Skin epidermis (tissue), 12 donors: ENCODE measurements at regions not wholly inside any gene's neighbourhood (a gene's known extent, or its start where the extent isn't known, plus 50 kb on each side); places are given as distances from the start of the nearest gene placed in this dataset.

Experiments used
- H3K27ac ChIP-seq, 21 experiments: fragments of 200-600 bp; sonication (generic) in 11 of 21; one replicate each; pipeline ENCODE4 v1.5.0; 2020; ENCODE audit warnings: mild to moderate bottlenecking in 3 of 21, inconsistent platforms in 2 of 21, moderate library complexity in 2 of 21
- H3K4me3 ChIP-seq, 7 experiments: fragments of 200-600 bp; sonication (generic) in 2 of 7; one replicate each; pipeline ENCODE4 v1.5.0; 2020; ENCODE audit warnings: inconsistent platforms in 2 of 7, mild to moderate bottlenecking in 2 of 7, moderate library complexity in 1 of 7

- Histone ChIP-seq H3K4me3 (no peak overlapping the region), H3K27ac (no peak overlapping the region)
Observed at GRCh38 chr12:28955931-28956330, 193.1 kb upstream of the FAR2 start.

- Histone ChIP-seq H3K4me3 (no peak overlapping the region), H3K27ac (peak overlapping the region in 6 of 21 experiments; percentile 3 to 69 (median 22))
Observed at GRCh38 chr12:28958553-28959195, 190.4 kb upstream of the FAR2 start.

- Histone ChIP-seq H3K27ac (no peak overlapping the region), H3K4me3 (no peak overlapping the region)
Observed at GRCh38 chr12:28961948-28962384, 187.1 kb upstream of the FAR2 start.

GRCh38 chr12:28963554-28963953 lies 185.5 kb upstream of the FAR2 start:
- Histone ChIP-seq H3K4me3 (no peak overlapping the region), H3K27ac (peak overlapping the region in 1 of 21 experiments; percentile 26)

- H3K27ac ChIP-seq: peak overlapping the region in 7 of 21 experiments; percentile 1 to 72 (median 42)
Observed at GRCh38 chr12:28966046-28966780, 182.9 kb upstream of the FAR2 start.

GRCh38 chr12:28967426-28967825 lies 181.7 kb upstream of the FAR2 start:
- peak overlapping the region in 1 of 21 experiments; percentile 72 for H3K27ac ChIP-seq

More at GRCh38 chr12:28966046-28966780, 182.9 kb upstream of the FAR2 start:
- H3K4me3 ChIP-seq: no peak overlapping the region

GRCh38 chr12:28973491-28973890 lies 175.6 kb upstream of the FAR2 start:
- H3K4me3 ChIP-seq: no peak overlapping the region
- H3K27ac ChIP-seq: no peak overlapping the region

More at GRCh38 chr12:28967426-28967825, 181.7 kb upstream of the FAR2 start:
- H3K4me3 ChIP-seq: no peak overlapping the region

- no peak overlapping the region for H3K27ac ChIP-seq
- H3K4me3 ChIP-seq: no peak overlapping the region
Observed at GRCh38 chr12:28974166-28974565, 174.9 kb upstream of the FAR2 start.

- Histone ChIP-seq H3K27ac (no peak overlapping the region), H3K4me3 (no peak overlapping the region)
Observed at GRCh38 chr12:28974883-28975282, 174.2 kb upstream of the FAR2 start.

GRCh38 chr12:28975564-28976340 lies 173.3 kb upstream of the FAR2 start:
- Histone ChIP-seq H3K27ac (no peak overlapping the region), H3K4me3 (no peak overlapping the region)

GRCh38 chr12:28980436-28980835 lies 168.6 kb upstream of the FAR2 start:
- H3K4me3 ChIP-seq: no peak overlapping the region
- H3K27ac ChIP-seq: no peak overlapping the region

GRCh38 chr12:28987538-28988324 lies 161.3 kb upstream of the FAR2 start:
- no peak overlapping the region for H3K4me3 ChIP-seq
- H3K27ac ChIP-seq: no peak overlapping the region

- Histone ChIP-seq H3K27ac (no peak overlapping the region), H3K4me3 (no peak overlapping the region)
Observed at GRCh38 chr12:28988325-28988704, 160.8 kb upstream of the FAR2 start.

GRCh38 chr12:28991626-28992025 lies 157.5 kb upstream of the FAR2 start:
- Histone ChIP-seq H3K4me3 (no peak overlapping the region), H3K27ac (no peak overlapping the region)

- H3K27ac ChIP-seq: no peak overlapping the region
- H3K4me3 ChIP-seq: no peak overlapping the region
Observed at GRCh38 chr12:28993720-28994119, 155.4 kb upstream of the FAR2 start.

- Histone ChIP-seq H3K27ac (no peak overlapping the region), H3K4me3 (no peak overlapping the region)
Observed at GRCh38 chr12:28994179-28994715, 154.8 kb upstream of the FAR2 start.

- H3K27ac ChIP-seq: peak overlapping the region in 1 of 21 experiments; percentile 38
- H3K4me3 ChIP-seq: no peak overlapping the region
Observed at GRCh38 chr12:28996688-28997087, 152.4 kb upstream of the FAR2 start.

GRCh38 chr12:28998662-28999120 lies 150.4 kb upstream of the FAR2 start:
- H3K27ac ChIP-seq: peak overlapping the region in 1 of 21 experiments; percentile 49
- H3K4me3 ChIP-seq: no peak overlapping the region
